ENCODE measurements at regions not wholly inside any gene's neighbourhood (a gene's known extent, or its start where the extent isn't known, plus 50 kb on each side); places are given as distances from the start of the nearest gene placed in this dataset.
"Not testable (repeated sequence)": the region's sequence is repeated elsewhere in the genome, so short reads cannot be mapped to it uniquely, and the experiment has no call there.

DNA sequence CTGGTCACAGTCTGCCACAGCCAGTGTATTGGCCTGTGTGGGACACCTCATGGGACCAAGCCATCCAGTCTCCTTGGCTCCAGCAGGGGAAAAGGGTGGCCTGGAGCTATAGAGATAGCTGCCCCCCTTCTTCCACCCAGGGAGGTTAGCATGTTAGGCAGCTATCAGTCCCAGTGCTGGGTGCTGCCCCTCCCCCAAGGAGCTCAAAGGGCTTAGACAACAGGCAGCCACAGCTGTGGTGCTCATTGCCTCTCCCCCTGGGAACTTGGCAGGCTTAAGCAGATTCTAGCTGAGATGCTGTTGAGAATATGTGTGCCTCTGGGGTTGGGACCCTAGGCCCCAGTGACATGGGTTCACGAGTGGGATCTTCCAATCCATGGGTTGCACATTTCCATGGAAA is 226.0 kb upstream of the PTGER4 start:
- no peak for DNase-seq

DNA sequence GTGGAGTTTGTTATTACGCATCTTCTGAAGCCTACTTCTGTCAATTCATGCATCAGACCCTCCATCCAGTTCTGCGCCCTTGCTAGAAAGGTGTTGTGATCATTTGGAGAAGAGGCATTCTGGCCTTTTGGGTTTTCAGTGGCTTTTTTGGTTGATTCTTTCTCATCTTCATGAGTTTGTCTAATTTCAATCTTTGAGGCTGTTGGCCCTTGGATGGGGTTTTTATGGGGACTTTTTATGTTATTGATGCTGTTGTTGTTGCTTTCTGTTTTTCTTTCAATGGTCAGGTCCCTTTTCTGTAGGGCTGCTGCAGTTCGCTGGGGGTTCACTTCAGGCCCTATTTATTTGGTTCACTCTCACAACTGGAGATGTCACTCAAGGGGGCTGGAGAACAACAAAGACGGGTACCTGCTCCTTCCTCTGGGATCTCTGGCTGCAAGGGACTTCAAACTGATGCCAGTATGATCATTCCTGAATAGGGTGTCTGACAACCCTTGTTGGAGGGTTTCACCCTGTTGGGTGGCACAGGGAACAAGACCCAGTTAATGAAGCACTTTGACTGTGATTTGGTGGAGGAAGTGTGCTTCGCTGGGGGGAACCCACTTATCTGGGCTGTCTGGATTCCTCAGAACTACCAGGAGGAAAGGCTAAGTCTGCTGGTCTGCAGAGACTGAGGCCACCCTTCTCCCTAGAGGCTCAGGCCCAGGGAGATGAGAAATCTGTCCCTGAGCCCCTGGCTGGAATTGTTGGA is 226.7 kb upstream of the PTGER4 start:
- DNase-seq: no peak

DNA sequence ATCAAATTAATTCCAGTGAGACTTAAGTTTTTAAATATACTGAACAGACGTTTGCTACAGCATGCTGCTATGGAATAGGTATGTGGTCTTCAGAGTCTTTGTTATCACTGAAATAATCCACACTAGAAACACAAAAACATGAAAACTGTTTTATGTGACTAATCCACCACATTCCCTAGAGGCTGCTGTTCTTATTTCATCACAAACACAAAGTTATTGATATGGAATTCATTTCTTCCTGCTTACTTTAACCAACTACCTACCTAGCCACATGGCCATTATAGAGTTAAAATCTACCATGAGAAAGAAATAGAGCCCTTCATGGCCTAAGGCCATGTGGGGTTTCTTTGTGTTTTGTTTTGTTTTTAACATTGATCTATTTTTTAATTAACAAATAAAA is 232.3 kb upstream of the PTGER4 start:
- no peak for DNase-seq

DNA sequence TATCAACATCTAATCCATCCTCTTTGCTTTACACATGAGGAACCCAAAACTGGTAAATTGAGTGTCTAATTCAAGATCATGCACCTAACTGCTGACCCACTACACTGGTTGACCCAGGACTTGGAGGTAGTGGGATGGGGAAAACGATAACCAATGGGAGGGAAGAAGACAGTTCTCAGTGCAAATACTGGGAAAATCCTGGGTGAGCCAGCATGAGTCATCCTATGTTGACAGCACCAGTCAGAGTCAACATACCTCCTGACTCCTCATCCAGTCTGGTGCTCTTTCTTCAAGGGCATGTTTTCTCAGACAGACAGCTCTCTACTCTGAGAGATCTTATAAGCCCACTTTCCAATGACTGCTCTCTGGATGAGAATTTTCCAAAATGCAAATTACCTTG is 232.8 kb upstream of the PTGER4 start:
- DNase-seq: no peak

DNA sequence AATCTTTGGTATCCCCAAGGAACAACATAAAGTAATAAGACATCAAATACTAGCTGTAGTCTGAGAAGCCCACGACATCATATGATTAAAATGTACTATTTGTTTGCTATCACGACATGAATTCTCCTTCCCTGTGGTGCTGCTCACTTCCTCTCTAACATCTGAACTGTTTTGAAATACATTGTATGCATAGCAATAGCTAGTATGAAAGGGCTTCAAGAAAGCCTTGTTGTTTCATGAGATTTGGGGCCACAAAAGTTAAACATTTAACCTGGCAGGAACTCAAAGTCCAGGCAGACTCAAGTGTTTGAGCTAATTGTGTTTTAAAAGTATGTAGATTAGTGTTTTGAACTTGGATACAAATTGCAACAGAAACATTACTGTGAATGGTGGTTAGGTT is 237.4 kb upstream of the PTGER4 start:
- DNase-seq: no peak

DNA sequence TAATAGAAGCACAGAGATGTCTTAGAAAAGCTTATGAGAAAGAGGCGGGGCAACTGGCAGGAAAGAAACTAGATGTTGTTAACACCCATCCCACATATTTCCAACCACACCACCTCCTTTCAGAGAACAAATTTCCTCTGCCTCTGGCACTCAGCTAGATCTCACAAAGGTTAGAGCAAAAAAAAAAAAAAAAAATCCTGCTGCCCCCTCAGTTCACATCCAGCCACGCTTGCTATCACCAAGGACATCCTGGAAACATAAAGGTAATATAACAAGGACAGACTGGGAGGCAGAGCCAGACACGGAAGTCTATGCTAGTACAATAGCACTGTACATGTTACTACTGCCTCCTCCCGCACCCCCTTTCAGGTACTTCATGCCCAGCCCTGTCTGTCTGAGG is 238.0 kb upstream of the PTGER4 start:
- DNase-seq: peak; percentile 51 to 56

DNA sequence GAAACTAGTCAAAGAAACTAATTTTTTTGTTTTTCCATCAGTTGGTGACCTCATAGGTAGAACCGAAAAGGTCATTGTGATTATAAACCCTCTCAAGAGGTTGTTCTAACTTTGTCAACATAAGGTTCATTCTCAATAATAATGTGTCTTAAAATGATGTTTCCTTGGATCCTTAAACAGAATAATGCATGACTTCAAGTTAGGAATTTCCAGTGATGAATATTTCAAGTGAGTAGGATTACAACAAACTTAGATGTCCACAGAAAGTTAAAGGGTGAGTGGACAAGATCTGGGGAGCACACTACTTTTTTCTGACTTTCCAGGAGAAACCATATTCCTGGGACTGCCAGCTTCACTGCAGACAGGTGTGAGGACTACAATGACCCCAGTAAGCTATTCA is 239.0 kb upstream of the PTGER4 start:
- DNase-seq: no peak

DNA sequence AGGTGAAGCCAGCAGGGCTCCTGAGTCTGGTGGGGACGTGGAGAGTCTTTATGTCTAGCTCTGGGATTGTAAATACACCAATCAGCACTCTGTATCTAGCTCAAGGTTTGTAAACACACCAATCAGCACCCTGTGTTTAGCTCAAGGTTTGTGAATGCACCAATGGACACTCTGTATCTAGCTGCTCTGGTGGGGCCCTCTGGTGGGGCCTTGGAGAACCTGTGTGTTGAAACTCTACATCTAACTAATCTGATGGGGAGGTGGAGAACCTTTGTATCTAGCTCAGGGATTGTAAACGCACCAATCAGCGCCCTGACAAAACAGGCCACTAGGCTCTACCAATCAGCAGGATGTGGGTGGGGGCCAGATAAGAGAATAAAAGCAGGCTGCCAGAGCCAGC is 240.6 kb upstream of the PTGER4 start:
- peak; percentile 51 to 55 for DNase-seq

DNA sequence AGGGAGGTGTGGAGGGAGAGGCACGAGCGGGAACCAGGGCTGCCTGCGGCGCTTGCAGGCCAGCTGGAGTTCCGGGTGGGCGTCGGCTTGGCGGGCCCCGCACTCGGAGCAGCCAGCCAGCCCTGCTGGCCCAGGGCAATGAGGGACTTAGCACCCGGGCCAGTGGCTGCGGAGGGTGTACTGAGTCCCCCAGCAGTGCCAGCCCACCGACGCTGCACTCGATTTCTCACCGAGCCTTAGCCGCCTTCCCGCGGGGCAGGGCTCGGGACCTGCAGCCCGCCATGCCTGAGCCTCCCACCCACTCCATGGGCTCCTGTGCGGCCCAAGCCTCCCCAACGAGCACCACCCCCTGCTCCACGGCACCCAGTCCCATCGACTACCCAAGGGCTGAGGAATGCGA is 241.1 kb upstream of the PTGER4 start:
- DNase-seq: not testable (repeated sequence)

DNA sequence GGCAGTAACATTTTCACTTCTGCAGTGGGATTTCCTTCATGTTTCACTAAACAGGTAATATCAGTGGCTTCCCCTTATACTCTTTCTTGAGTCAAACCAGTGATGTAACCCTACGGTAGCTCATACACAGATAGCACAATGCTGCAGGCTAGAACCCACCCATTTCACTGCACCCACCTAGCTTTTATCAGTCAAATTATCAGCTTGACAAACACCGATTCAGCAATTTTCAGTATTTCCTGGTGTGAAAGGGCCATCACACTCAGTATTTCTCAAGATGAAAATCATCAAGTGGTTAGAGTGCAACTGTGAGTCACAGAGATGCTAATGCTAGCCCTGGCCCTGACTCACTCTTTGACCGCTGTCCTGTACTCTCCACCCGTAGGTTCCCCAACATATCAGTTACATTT is 242.3 kb upstream of the PTGER4 start:
- DNase-seq: peak; percentile 33 to 49

DNA sequence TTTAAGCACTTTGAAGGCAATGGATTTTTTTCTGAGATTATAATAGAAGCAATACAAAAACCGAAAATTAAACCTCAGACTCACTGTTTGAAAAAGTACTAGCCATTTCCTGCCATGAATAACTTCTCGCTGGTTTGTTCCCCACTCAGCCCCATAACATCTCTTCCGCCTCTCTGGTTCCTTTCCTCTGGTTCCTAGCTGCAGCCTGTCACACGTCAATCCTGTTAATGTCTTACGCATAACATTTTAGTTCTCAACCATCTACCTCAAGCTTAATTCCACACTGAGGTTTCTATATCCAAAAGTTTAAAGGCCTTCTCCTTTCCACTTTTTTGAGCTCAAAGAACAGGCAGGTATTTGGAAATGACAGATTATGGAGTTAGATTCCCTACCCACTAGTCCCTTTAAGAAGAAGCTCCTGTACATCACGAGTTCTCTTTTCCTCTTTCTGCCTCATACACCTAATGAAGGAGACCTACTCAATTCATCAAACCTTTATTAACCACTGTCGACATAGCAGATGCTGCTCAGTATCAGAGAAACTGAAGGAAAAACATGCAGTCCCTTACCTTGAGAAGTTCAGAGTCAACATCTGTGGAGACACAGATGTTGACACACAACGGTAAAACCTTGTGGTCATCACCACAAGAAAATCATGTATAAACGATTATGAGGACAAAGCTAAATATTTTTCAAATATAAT is 243.0 kb upstream of the PTGER4 start:
- peak in 1 of 2 experiments; percentile 51 for DNase-seq

DNA sequence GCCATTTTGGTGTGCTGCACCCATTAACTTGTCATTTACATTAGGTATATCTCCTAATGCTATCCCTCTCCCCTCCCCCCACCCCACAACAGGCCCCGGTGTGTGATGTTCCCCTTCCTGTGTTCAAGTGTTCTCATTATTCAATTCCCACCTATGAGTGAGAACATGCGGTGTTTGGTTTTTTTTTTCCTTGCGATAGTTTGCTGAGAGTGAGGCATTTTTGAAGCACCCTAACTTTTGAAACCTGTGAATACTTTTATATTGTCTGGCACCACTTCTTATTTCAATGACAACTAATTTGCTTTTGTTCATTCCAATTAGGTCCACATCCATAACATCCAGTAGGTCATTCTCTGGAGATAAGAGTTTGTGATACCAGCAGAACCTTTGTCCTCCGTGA is 244.0 kb upstream of the PTGER4 start:
- DNase-seq: not testable (repeated sequence)

DNA sequence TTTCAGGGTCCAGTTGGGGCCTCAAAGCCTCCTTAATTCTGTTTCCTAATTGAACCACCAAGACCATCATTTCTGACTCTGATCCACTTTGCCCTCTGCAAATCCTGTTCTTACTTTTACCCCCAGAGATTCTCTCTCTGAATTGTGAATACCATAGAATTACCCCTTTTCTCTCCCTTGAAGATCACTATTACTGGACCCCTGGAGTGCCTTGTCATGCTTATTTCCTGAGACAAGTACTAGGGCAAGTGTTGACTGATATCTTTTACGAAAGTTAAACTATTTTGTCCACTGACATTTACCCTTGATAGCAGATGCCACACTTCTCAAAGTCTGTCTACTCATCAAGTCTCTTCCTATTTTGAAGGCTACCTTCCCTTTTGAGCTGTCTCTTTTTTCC is 246.9 kb upstream of the PTGER4 start:
- DNase-seq: no peak

DNA sequence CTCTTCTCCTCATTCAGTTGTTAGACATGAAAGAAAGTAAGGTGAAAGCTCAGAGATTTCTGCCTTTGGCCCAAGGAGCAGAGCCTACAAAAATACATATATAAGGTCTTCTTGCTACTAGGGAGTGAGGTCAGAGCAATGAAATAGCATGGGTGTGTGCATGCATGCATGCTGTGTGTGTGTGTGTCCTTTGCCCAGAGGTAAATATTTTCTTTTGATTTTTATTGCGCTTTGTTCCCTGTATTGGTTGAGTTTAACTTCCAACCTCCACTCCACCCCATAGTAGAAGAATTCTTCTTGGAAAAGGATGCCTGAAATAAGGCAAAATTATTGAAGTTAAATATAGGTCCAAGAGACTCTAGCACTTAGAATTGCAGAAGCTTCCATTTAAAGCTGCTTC is 248.0 kb upstream of the PTGER4 start:
- DNase-seq: no peak

DNA sequence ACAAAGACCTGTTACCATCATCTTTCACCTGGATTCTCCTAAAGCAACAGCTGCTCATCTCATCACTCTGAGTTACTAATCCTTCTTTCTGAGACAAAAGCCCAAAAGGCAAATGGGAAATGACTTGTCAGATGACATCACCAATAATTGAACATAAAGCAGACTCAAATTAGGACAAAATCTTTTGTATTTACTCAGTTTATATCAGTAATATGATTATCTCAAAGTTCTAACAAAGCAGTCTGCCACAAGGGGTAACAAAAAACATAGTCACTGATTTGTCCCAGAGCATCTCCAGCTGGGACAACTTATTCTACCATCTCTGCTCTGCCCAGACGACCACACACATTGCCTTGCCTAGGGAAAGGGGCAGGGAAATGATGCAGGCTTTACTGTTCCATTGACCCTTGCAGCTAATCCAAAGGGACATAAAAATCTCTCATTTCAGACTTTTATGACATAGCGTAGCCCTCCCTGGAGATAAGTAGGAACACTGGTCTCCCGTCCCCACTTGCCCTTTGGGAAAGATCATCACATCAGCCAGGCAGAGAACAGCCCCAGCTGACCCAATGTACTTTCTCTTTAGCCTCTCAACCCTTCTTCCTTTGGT is 249.5 kb upstream of the PTGER4 start:
- DNase-seq: no peak

DNA sequence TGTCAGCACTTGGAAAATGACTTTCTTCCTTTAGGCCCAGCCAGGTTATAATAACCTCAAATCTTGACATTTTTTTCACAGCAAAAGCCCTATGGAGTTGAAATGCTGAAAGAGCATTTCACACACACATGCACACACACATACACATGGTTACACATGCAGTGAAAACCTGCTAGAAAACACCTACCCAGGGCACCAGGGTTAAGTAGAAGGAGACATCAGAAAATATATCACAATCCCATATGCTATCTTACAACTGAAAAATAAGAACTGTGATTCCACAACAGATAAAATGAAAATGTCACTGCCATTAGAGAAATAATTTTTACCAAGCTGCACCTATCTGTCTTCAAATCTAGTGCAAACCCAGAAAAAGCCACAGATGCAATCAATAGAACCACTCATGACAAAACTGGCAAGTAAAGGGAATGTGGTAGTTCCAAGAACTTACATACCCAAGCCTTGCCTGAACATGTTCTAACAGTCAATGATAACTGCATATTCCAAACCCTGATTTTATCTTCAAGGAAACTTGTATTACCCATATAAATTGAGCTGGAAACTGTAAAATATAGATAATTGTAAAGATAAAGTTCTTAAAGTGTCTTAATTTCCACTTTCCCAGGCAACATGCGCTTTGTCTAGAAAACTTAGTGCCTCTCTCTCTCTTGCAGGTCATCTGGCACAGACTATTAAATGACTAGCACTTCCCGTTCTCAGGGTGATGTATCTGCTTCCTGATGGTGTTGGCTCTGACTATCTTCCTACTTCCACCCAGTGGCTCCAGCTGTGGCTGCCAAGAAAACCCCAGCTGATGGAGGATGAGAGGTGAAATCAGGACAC is 250.2 kb upstream of the PTGER4 start:
- DNase-seq: no peak

DNA sequence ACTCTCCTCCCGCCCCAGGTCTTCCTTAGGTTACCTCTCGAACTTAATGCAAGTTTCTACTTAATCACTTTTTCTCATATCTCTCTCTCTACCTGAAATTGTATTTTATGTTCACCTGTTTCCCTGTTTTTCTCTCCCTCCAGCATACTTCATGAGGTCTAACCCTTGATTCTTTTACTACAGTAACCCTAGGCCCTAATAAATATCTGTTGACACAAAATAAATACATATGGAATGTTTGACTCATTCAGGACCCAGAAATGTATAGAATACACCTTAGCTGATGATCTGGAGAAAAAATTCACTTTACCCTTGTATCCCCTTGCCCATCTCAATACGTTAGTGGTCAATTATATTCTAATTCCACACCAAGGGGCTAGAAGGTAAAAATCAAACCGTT is 250.9 kb upstream of the PTGER4 start:
- no peak for DNase-seq

DNA sequence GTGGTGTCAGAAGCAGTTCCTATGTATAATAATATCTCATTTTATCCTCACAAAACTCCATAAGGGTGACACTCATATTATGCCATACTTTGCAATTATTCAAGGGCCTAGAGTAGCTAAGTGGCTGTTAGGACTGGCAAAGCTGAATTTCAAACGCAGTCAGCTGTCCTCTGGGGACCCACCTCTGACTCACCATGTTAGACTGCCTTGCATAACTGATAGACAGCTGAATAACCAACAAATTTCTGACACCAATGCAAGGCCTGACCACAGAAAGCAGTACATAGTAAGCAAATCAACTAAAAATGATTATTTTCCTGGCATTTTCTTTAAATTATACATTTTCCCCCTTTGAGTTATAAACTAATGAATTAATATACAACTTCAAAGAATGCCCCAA is 251.6 kb upstream of the PTGER4 start:
- no peak for DNase-seq

DNA sequence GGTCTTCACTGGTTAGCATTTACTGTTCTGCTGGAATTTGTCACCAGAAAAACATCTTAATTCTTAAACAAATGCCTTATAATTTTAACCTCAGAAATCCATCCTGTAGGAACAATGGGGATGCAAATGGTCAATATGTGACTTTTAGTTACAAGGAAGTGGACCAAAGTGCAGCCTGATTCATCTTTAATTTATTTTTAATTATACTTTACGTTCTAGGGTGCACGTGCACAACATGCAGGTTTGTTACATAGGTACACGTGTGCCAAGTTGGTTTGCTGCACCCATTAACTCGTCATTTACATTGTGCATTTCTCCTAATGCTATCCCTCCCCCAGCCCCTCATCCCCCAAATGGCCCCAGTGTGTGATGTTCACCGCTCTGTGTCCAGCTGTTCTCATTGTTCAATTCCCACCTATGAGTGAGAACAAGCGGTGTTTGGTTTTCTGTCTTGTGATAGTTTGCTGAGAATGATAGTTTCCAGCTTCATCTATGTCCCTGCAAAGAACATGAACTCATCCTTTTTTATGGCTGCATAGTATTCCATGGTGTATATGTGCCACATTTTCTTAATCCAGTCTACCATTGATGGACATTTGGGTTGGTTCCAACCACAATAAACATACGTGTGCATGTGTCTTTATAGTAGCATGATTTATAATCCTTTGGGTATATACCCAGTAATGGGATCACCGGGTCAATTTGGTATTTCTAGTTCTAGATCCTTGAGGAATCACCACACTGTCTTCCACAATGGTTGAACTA is 262.5 kb upstream of the PTGER4 start:
- DNase-seq: not testable (repeated sequence)

DNA sequence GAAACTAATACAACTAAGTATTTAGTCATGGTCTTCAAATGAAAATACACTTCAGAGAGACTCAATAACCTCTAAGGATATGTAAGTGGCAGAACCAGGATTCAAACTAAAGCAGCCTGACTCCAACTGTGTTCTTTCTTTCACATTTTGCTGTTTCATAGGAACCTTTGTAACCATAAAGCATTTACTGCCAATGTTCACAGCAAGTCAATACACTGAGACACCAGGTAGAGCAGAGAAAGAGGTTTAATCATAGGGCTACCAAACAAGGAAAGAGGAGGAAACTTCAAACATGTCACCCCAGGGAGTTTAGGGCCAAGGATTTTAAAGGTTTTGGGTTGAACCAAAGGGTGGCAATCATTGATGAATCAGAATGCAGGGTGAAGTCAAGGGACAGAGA is 263.1 kb upstream of the PTGER4 start:
- DNase-seq: no peak

DNA sequence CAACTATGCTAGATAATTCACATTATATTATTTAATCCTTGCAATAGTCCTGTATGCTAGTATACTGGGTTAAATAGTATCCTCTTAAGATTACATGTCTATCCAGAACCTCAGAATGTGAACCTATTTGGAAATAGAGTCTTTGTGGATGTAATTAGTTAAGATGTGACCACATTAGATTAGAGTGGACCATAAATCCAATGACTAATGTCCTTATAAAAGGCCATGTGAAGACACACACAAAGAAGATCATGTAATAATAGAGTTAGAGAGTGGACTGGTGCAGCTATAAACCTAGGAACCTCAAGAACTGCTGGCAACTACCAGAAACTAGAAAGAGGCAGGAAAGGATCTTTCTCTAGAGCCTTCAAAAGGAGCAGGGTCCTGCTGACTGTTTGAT is 263.6 kb upstream of the PTGER4 start:
- no peak for DNase-seq

DNA sequence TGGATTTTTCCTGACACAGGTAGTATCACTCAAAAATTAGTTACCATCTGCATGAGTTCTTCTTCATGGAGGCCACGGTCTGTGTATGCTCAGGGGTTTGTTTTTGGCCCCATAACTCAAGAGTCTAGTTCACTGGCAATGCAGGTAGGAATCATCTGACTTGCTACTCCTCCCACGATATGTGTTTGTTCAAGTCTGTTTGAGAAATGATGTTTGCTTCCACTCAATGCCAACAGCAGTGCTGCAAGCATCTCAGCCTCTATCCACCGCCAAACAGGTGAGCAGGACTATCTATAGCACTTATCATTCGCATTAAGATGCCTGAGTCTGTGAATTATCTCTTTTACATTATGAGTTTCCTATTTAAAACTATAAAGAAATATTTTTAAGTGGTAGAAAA is 264.8 kb upstream of the PTGER4 start:
- DNase-seq: no peak

DNA sequence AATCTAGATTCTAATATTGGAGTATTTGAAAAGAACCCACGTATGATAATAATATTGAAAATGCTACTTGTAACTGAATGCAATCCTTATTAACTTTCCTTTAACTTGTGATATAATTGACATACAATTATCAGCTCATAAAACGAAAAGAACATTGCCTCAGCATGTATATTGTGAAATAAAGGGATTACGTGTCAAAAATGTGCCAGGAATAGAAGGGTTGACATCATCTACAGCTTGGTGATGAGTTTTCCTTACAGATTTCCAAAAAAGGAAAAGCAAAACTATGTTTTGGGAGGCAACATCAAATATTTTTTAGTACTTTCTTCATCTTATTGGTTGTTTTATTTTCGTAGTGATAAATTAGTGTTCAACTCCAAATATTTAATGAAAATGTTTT is 266.0 kb upstream of the PTGER4 start:
- no peak for DNase-seq

Measured in activated T-cell treated with anti-CD3 and anti-CD28 coated beads, Interleukin-2, amount 50 U/mL, for 48 hours (primary cell).